ENCODE measurements at regions not wholly inside any gene's neighbourhood (a gene's known extent, or its start where the extent isn't known, plus 50 kb on each side); places are given as distances from the start of the nearest gene placed in this dataset.

DNA sequence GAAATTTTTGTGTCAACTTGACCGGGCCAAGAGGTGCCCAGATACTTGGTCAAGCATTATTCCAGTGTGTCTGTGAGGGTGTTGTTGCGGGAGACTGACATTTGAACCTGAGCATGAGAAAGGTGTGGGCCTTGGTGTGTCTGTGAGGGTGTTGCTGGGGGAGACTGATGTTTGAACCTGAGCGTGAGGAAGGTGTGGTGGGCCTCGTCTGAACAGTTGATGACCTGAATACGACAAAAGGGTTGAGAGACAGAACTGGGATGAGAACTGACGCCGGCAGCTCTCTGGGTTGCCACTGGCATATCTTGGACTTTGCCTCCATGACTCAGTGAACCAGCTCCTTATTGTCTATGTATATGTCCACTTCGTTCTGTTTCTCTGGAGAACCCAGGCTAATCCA is 240.5 kb downstream of the ERMARD start:
- H3K27ac ChIP-seq, result no peak overlapping the region
- WGBS, 2 donors, result 91 to 99% methylated on average over 8 of the region's 8 CpGs
- intact Hi-C loops (cut with DNase I; ENCODE audit: low total_unique reads), result no loop called here
- H3K36me3 ChIP-seq (ENCODE audit: low read depth, missing control alignments), result no peaks in the 10 kb centered on the region
- DNase-seq, result peak; percentile 0
- H3K4me1 ChIP-seq, result peaks cover 5% of the 10 kb centered on the region
- TF ChIP-seq POLR2A (IDR thresholded peaks at IDR 0.05), result no peak
- TF ChIP-seq, protein P1, sequence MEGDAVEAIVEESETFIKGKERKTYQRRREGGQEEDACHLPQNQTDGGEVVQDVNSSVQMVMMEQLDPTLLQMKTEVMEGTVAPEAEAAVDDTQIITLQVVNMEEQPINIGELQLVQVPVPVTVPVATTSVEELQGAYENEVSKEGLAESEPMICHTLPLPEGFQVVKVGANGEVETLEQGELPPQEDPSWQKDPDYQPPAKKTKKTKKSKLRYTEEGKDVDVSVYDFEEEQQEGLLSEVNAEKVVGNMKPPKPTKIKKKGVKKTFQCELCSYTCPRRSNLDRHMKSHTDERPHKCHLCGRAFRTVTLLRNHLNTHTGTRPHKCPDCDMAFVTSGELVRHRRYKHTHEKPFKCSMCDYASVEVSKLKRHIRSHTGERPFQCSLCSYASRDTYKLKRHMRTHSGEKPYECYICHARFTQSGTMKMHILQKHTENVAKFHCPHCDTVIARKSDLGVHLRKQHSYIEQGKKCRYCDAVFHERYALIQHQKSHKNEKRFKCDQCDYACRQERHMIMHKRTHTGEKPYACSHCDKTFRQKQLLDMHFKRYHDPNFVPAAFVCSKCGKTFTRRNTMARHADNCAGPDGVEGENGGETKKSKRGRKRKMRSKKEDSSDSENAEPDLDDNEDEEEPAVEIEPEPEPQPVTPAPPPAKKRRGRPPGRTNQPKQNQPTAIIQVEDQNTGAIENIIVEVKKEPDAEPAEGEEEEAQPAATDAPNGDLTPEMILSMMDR (IDR thresholded peaks at IDR 0.05), result no peak
- H3K9me3 ChIP-seq, result no peaks in the 10 kb centered on the region
- H3K27me3 ChIP-seq, result no peaks in the 10 kb centered on the region
- no peak overlapping the region for H3K4me3 ChIP-seq

- DNase-seq, result peak; percentile 2
- 75 to 84% methylated on average over 4 to 8 of the region's 8 CpGs for WGBS, 2 donors
- intact Hi-C loops (cut with DNase I; ENCODE audit: low total_unique reads), result no loop called here
Measured at GRCh38 chr6:169991031-169991390, 239.6 kb downstream of the ERMARD start.

DNA sequence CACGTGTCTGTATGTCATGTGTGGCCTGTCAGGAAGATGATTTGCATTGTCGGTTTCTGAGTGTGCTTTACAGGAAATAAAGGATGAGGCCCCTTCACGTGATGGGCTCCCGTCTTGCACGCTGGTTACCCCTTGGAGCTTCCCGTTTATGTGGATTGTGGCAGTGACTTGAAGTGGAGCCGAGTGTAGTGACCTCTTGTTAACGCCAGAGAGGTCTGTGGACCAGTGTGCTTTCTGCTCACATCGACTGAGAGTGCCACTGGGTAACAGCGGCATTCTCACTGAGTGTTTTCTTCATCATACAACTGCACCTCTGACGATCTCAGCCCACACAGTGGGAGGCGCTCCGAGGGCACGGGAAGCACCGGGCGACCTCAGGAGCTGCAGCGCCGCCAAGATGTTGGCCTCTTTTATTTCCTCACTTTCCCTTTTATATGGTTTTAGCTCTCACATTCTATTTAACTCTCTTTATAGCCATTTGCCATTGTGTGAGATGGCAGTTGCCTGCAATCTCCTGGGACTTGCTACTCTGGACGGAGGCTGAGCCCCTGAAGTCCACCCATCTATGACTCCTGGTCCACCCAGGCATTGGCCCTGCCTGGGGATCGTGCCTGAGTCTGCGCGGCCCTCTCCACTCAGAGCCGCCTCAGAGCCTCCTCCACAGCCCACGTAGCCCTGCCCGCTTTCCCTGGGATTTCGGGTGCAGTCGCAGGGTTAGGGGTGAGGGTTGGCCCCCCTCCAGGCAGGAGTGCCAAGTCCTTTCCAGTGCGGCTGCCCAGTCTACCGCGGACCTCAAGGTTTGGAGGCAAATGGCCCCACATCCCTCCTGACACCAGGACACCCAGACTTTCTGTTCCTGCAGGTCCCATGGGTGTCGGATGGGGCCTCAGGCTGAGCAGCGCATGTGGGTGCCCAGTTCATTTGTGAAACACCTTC is 238.9 kb downstream of the ERMARD start:
- WGBS, 2 donors, result 82 to 92% methylated on average over 30 to 31 of the region's 32 CpGs

More at GRCh38 chr6:169991031-169991390, 239.6 kb downstream of the ERMARD start:
- Histone ChIP-seq H3K27me3 (no peaks in the 10 kb centered on the region), H3K9me3 (no peaks in the 10 kb centered on the region), H3K4me3 (no peak overlapping the region), H3K27ac (no peak overlapping the region), H3K36me3 (ENCODE audit: low read depth, missing control alignments) (no peaks in the 10 kb centered on the region), H3K4me1 (peaks cover 5% of the 10 kb centered on the region)
- TF ChIP-seq, protein P1 (IDR thresholded peaks at IDR 0.05), result no peak
- no peak for TF ChIP-seq POLR2A (IDR thresholded peaks at IDR 0.05)

DNA sequence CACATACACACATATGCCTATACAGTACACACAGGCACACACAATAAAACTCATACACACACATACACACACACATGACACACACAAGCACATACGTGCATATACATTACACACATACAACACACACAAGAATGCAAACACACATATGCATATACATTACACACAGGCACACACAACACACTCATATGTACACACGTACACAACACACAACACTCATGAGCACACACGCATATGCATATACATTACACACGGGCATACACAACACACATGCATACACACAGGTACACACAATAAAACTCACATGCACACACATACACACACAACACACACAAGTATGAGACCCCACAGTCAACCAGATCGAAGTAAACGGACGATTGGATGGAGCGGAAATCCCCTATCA is 238.2 kb downstream of the ERMARD start:
- H3K27me3 ChIP-seq, result no peaks in the 10 kb centered on the region
- TF ChIP-seq, protein P1 (IDR thresholded peaks at IDR 0.05), result no peak
- TF ChIP-seq POLR2A (IDR thresholded peaks at IDR 0.05), result no peak
- no peak overlapping the region for H3K4me3 ChIP-seq
- intact Hi-C loops (cut with DNase I; ENCODE audit: low total_unique reads), result no loop called here
- no peaks in the 10 kb centered on the region for H3K9me3 ChIP-seq
- no peak overlapping the region for H3K27ac ChIP-seq
- DNase-seq, result no peak
- WGBS, 2 donors, result 89 to 95% methylated on average over 8 of the region's 8 CpGs
- no peaks in the 10 kb centered on the region for H3K36me3 ChIP-seq (ENCODE audit: low read depth, missing control alignments)
- H3K4me1 ChIP-seq, result peaks cover 5% of the 10 kb centered on the region

More for the DNA sequence above, 238.9 kb downstream of the ERMARD start:
- Histone ChIP-seq H3K9me3 (no peaks in the 10 kb centered on the region), H3K27ac (no peak overlapping the region), H3K4me3 (no peak overlapping the region), H3K36me3 (ENCODE audit: low read depth, missing control alignments) (no peaks in the 10 kb centered on the region), H3K4me1 (peaks cover 5% of the 10 kb centered on the region), H3K27me3 (no peaks in the 10 kb centered on the region)
- intact Hi-C loops (cut with DNase I; ENCODE audit: low total_unique reads), result no loop called here
- no peak for TF ChIP-seq POLR2A (IDR thresholded peaks at IDR 0.05)
- TF ChIP-seq, protein P1 (IDR thresholded peaks at IDR 0.05), result no peak
- DNase-seq, result peak; percentile 40

Measured in testis (tissue), 2 donors.